Hematopoietic multipotent progenitor cell treated with erythropoietin and hydrocortisone succinate and interleukin-3 and kit ligand, for 15 days (in vitro differentiated cells): ENCODE measurements at regions not wholly inside any gene's neighbourhood (a gene's known extent, or its start where the extent isn't known, plus 50 kb on each side); places are given as distances from the start of the nearest gene placed in this dataset.

Experiments used
- DNase-seq: peaks from one replicate; pipeline ENCODE4 v3.0.0-alpha.2; 2015; ENCODE audit warnings: low spot score

DNA sequence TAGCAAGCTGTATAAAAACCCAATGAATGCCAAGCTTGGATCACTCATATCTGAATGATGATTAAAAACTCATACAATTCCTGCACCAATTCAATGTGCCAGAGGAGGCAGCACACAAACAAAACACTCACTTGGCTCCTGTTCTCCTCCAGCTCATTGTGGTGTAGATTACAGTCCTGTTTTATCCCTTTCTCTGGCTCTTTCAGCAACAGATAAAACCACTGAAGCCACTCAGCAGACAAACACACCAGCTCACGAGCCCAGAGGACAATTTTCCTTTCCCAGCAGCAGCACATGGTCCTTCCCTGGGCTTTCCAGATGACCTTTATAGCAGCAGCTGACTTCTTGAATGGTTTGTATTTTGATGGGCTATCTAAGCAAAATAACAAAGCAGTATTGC is 107.3 kb upstream of the STARD3NL start:
- no peak for DNase-seq

- no peak for DNase-seq
Measured at GRCh38 chr7:38086857-38087256, 91.2 kb upstream of the STARD3NL start.

DNA sequence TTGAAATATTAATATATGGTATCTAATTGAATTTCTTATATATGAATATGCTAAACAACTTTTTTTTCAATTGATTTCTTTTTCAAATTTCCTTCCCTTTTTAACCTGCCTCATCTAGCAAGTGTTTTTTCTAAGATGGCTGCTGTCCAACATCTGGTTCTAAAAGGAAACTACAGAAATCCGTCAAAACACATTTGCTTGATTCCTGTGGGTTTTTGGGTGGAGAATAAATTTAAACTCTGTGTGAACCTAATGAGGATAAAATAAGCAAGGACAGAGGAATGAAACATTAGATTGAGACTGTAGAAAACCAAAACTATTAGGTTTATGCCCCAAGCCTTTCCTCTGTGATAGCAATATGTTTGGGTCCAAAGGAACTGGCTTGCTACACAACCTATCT is 75.5 kb upstream of the STARD3NL start:
- DNase-seq: no peak

DNA sequence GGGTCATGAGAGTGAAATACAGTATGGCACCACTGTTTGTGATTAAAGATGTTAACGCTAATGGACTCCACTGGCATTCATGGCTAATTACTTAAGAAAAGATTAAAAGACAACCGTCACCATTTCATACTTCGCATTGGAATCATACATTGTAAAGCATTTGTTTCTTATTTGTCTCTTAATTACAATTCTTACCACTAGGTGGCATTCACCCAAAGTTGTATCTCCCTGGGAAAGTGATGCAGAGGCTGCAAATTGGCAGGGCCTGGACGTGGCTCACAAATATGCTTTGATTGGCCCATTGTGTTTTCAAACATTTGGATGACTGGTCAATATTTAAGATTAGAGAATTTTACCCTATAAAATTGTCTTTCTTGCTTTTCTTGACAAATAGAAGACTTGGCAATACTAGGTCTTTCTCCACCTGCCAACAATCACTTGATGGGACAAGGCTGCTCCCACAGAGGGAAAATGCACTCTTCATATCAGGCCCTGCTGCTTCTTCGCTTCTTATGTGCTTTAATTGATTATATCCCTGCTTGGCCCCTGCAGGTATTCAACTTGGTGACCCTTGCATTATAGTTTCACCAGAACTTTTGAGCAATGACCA is 72.1 kb upstream of the STARD3NL start:
- peak; percentile 60 for DNase-seq

GRCh38 chr7:38107486-38107893 is 70.6 kb upstream of the STARD3NL start:
- DNase-seq: peak; percentile 58

- DNase-seq: no peak
Measured at GRCh38 chr7:38112075-38112474, 66.0 kb upstream of the STARD3NL start.

- DNase-seq: no peak
Measured at GRCh38 chr7:38120076-38120475, 58.0 kb upstream of the STARD3NL start.

DNA sequence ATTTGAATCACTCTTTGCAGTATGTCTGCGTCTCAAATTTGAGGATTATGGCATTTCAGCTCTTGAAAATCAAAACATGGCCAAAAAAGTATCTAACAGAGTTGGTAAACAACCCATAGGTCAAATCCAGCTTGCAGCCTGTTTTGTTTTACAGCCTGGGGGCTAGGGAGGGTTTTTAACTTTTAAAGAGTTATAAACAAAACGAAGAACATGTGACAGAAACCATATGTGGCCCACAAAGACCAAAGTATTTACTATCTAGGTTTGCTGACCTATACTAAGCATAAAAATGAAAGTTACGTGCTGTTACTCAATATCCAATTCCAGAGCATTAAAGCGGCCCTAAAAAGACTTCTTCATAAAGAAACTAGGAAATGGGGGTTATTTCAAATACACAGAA is 55.5 kb upstream of the STARD3NL start:
- DNase-seq: no peak

- no peak for DNase-seq
Measured at GRCh38 chr7:38123494-38123893, 54.6 kb upstream of the STARD3NL start.

GRCh38 chr7:38127216-38128207 is 50.5 kb upstream of the STARD3NL start:
- DNase-seq: no peak
